ENCODE measurements at regions not wholly inside any gene's neighbourhood (a gene's known extent, or its start where the extent isn't known, plus 50 kb on each side); places are given as distances from the start of the nearest gene placed in this dataset.

GRCh38 chr5:24850926-24851486 is 206.2 kb upstream of the CDH10 start:
- TF ChIP-seq CEBPB (IDR thresholded peaks at IDR 0.05) (no peak), SMC3 (IDR thresholded peaks at IDR 0.05) (no peak), MAZ (IDR thresholded peaks at IDR 0.05; ENCODE audit: borderline replicate concordance, low read depth, low read length) (no peak), MAX (IDR thresholded peaks at IDR 0.05) (no peak), POLR2AphosphoS2 (conservative IDR thresholded peaks at IDR 0.05; ENCODE audit: low read length) (no peak), KDM5A (IDR thresholded peaks at IDR 0.05) (no peak), EP300 (IDR thresholded peaks at IDR 0.05) (no peak), HOXA7 (CRISPR knock-in tag; IDR thresholded peaks at IDR 0.05) (no peak)
- TF ChIP-seq, protein P1, sequence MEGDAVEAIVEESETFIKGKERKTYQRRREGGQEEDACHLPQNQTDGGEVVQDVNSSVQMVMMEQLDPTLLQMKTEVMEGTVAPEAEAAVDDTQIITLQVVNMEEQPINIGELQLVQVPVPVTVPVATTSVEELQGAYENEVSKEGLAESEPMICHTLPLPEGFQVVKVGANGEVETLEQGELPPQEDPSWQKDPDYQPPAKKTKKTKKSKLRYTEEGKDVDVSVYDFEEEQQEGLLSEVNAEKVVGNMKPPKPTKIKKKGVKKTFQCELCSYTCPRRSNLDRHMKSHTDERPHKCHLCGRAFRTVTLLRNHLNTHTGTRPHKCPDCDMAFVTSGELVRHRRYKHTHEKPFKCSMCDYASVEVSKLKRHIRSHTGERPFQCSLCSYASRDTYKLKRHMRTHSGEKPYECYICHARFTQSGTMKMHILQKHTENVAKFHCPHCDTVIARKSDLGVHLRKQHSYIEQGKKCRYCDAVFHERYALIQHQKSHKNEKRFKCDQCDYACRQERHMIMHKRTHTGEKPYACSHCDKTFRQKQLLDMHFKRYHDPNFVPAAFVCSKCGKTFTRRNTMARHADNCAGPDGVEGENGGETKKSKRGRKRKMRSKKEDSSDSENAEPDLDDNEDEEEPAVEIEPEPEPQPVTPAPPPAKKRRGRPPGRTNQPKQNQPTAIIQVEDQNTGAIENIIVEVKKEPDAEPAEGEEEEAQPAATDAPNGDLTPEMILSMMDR (IDR thresholded peaks at IDR 0.05), result no peak
